ENCODE measurements at regions not wholly inside any gene's neighbourhood (a gene's known extent, or its start where the extent isn't known, plus 50 kb on each side); places are given as distances from the start of the nearest gene placed in this dataset.

- TF ChIP-seq POLR2AphosphoS5 (IDR thresholded peaks at IDR 0.05): no peak
- TF ChIP-seq POLR2A (IDR thresholded peaks at IDR 0.05): no peak
- no peak for TF ChIP-seq CTCF (IDR thresholded peaks at IDR 0.05)
- no peaks in the 10 kb centered on the region for H3K9me3 ChIP-seq
- intact Hi-C loops (cut with DNase I; ENCODE audit: low total_unique reads): no loop called here
These were observed 60.2 kb downstream of the THNSL1 start for GRCh38 chr10:25076506-25077177.

GRCh38 chr10:25078658-25079431 is 62.4 kb downstream of the THNSL1 start:
- no peaks in the 10 kb centered on the region for H3K4me1 ChIP-seq

More at GRCh38 chr10:25076506-25077177, 60.2 kb downstream of the THNSL1 start:
- no peaks in the 10 kb centered on the region for H3K27me3 ChIP-seq
- H3K27ac ChIP-seq: no peak overlapping the region
- no peaks in the 10 kb centered on the region for H3K36me3 ChIP-seq
- no peak overlapping the region for H3K4me3 ChIP-seq
- DNase-seq (ENCODE audit: low spot score in 2 of 2): no peak
- H3K4me1 ChIP-seq: no peaks in the 10 kb centered on the region

GRCh38 chr10:25080880-25081581 is 64.6 kb downstream of the THNSL1 start:
- DNase-seq (ENCODE audit: low spot score in 2 of 2): peak; percentile 75 to 77
- H3K4me3 ChIP-seq: no peak overlapping the region

More at GRCh38 chr10:25078658-25079431, 62.4 kb downstream of the THNSL1 start:
- no peak for DNase-seq (ENCODE audit: low spot score in 2 of 2)
- Histone ChIP-seq H3K4me3 (no peak overlapping the region), H3K27me3 (no peaks in the 10 kb centered on the region), H3K27ac (no peak overlapping the region), H3K9me3 (no peaks in the 10 kb centered on the region), H3K36me3 (no peaks in the 10 kb centered on the region)
- no peak for TF ChIP-seq CTCF (IDR thresholded peaks at IDR 0.05)
- TF ChIP-seq POLR2A (IDR thresholded peaks at IDR 0.05): no peak
- intact Hi-C loops (cut with DNase I; ENCODE audit: low total_unique reads): no loop called here

GRCh38 chr10:25082276-25083204 is 66.1 kb downstream of the THNSL1 start:
- no peaks in the 10 kb centered on the region for H3K36me3 ChIP-seq
- intact Hi-C loops (cut with DNase I; ENCODE audit: low total_unique reads): no loop called here

More at GRCh38 chr10:25080880-25081581, 64.6 kb downstream of the THNSL1 start:
- H3K4me1 ChIP-seq: no peaks in the 10 kb centered on the region
- H3K27ac ChIP-seq: peak overlapping the region in 1 of 2 donors; percentile 25
- intact Hi-C loops (cut with DNase I; ENCODE audit: low total_unique reads): no loop called here
- H3K27me3 ChIP-seq: no peaks in the 10 kb centered on the region
- peak; percentile 72 to 85 (median 82) for TF ChIP-seq CTCF (IDR thresholded peaks at IDR 0.05)
- no peak for TF ChIP-seq POLR2A (IDR thresholded peaks at IDR 0.05)
- TF ChIP-seq POLR2AphosphoS5 (IDR thresholded peaks at IDR 0.05): peak in 1 of 3 donors; percentile 62
- H3K36me3 ChIP-seq: no peaks in the 10 kb centered on the region
- no peaks in the 10 kb centered on the region for H3K9me3 ChIP-seq

More at GRCh38 chr10:25082276-25083204, 66.1 kb downstream of the THNSL1 start:
- H3K9me3 ChIP-seq: no peaks in the 10 kb centered on the region
- no peak overlapping the region for H3K27ac ChIP-seq
- no peak for DNase-seq (ENCODE audit: low spot score in 2 of 2)
- TF ChIP-seq CTCF (IDR thresholded peaks at IDR 0.05) (no peak), POLR2AphosphoS5 (IDR thresholded peaks at IDR 0.05) (no peak), POLR2A (IDR thresholded peaks at IDR 0.05) (no peak)
- no peaks in the 10 kb centered on the region for H3K4me1 ChIP-seq
- H3K4me3 ChIP-seq: no peak overlapping the region
- no peaks in the 10 kb centered on the region for H3K27me3 ChIP-seq
